Breast epithelium (tissue), 3 donors: ENCODE measurements at regions not wholly inside any gene's neighbourhood (a gene's known extent, or its start where the extent isn't known, plus 50 kb on each side); places are given as distances from the start of the nearest gene placed in this dataset.

Source experiments
- CTCF ChIP-seq, 3 donors: fragments of 450-650 bp; IDR thresholded peaks; one replicate each; pipeline ENCODE4 v1.5.1; 2016 to 2017; ENCODE audit warnings: antibody characterized with exemption in 3 of 3, mild to moderate bottlenecking in 3 of 3, moderate library complexity in 3 of 3
- POLR2A ChIP-seq: fragments of 450-650 bp; IDR thresholded peaks from one replicate; pipeline ENCODE4 v1.6.1; 2016; ENCODE audit warnings: antibody characterized with exemption, mild to moderate bottlenecking, moderate library complexity
- POLR2AphosphoS5 ChIP-seq, 3 donors: sonication (generic); formaldehyde crosslinking; IDR thresholded peaks; one replicate each; pipeline ENCODE4 v1.6.1; 2017; ENCODE audit warnings: antibody characterized with exemption in 3 of 3

DNA sequence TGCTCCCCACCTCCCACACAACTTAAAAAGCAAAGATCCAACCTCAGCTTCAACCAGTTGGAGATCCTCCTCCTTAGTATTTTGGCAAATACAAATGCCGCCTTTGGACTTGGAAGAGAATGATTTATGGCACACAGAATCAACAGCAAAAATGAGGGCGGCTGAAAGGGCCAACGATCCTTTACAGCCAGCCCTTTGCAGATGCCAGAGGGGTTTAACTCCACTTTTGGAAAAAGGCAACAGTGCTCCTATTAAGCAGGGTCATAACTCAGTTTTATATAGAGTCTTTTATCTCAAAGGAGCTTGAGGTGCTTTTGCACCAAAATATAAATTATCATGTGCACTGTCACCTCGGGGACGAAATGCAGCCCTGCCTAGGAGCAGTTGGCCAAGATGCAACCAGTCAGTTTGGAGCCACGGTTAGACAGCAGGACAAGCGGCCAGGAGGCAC lies 56.7 kb upstream of the JCAD start:
- no peak for TF ChIP-seq POLR2A
- no peak for TF ChIP-seq CTCF (IDR thresholded peaks at IDR 0.05)
- no peak for TF ChIP-seq POLR2AphosphoS5 (IDR thresholded peaks at IDR 0.05)
